Osteoblast (primary cell): ENCODE measurements at regions not wholly inside any gene's neighbourhood (a gene's known extent, or its start where the extent isn't known, plus 50 kb on each side); places are given as distances from the start of the nearest gene placed in this dataset.

Source experiments
- DNase-seq: peaks from one replicate; pipeline ENCODE4 v3.0.0; 2011; ENCODE audit warnings: low spot score, mixed read lengths; ENCODE audit not compliant: insufficient read length; ENCODE audit errors: missing footprints
- H2AFZ ChIP-seq: 2 replicates; pipeline ENCODE4 v1.6.0; 2011; ENCODE audit warnings: mild to moderate bottlenecking, low read length
- H3K27ac ChIP-seq: 2 replicates; pipeline ENCODE4 v1.5.1; 2011; ENCODE audit warnings: mild to moderate bottlenecking, low read depth, low read length, moderate library complexity
- H3K27me3 ChIP-seq: 2 replicates; pipeline ENCODE4 v1.6.0; 2012; ENCODE audit warnings: mild to moderate bottlenecking, control low read depth, inconsistent platforms, low read length, moderate library complexity; ENCODE audit not compliant: insufficient read depth
- H3K36me3 ChIP-seq: 2 replicates; pipeline ENCODE4 v1.5.1; 2011; ENCODE audit warnings: mild to moderate bottlenecking, low read length, control low read depth, moderate library complexity; ENCODE audit not compliant: insufficient read depth
- H3K4me1 ChIP-seq: 2 replicates; pipeline ENCODE4 v1.5.1; 2011; ENCODE audit warnings: mild to moderate bottlenecking, low read length, control low read depth, moderate library complexity; ENCODE audit not compliant: insufficient read depth
- H3K4me2 ChIP-seq: 2 replicates; pipeline ENCODE4 v1.6.0; 2011; ENCODE audit warnings: mild to moderate bottlenecking, low read length; ENCODE audit not compliant: insufficient read depth
- H3K4me3 ChIP-seq: fragments of 200-600 bp; sonication (generic); 3 replicates; pipeline ENCODE4 v1.5.1; 2012; ENCODE audit warnings: mild to moderate bottlenecking, low read length, inconsistent platforms; ENCODE audit not compliant: insufficient read depth
- H3K79me2 ChIP-seq: 2 replicates; pipeline ENCODE4 v1.6.0; 2012; ENCODE audit warnings: mild to moderate bottlenecking, low read length, control low read depth, inconsistent platforms; ENCODE audit not compliant: insufficient read depth
- H3K9me3 ChIP-seq: 2 replicates; pipeline ENCODE4 v1.5.1; 2011; ENCODE audit warnings: low read depth, low read length, control low read depth
- H4K20me1 ChIP-seq: 2 replicates; pipeline ENCODE4 v1.6.0; 2012; ENCODE audit warnings: mild to moderate bottlenecking, low read length, control low read depth; ENCODE audit not compliant: insufficient read depth
- TF ChIP-seq, protein P1 (sequence below): IDR thresholded peaks from 2 replicates; pipeline ENCODE4 v1.5.1; 2011; ENCODE audit warnings: mild to moderate bottlenecking, low read depth, low read length, moderate library complexity; ENCODE audit errors: extremely low read depth

DNA sequence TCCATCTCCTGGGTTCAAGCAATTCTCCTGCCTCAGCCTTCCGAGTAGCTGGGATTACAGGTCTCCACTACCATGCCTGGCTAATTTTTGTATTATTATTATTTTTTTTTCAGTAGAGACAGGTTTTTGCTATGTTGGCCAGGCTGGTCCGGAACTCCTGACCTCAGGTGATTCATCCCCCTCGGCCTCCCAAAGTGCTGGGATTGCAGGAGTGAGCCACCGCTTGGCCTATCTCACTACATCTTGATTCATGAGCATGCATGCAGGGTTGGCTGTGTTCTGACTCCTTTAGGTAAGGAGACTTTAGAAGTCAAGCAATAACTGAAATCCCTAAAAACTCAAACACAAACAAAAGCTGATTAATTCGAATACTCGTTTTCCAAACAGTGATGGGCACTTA, 80.9 kb downstream of the GJA1 start:
- peak overlapping the region; percentile 84 for H3K27ac ChIP-seq
- H3K36me3 ChIP-seq: no peaks in the 10 kb centered on the region
- peaks cover 29% of the 10 kb centered on the region for H3K4me1 ChIP-seq
- no peak overlapping the region for H2AFZ ChIP-seq
- no peak overlapping the region for H3K4me2 ChIP-seq
- TF ChIP-seq, protein P1, sequence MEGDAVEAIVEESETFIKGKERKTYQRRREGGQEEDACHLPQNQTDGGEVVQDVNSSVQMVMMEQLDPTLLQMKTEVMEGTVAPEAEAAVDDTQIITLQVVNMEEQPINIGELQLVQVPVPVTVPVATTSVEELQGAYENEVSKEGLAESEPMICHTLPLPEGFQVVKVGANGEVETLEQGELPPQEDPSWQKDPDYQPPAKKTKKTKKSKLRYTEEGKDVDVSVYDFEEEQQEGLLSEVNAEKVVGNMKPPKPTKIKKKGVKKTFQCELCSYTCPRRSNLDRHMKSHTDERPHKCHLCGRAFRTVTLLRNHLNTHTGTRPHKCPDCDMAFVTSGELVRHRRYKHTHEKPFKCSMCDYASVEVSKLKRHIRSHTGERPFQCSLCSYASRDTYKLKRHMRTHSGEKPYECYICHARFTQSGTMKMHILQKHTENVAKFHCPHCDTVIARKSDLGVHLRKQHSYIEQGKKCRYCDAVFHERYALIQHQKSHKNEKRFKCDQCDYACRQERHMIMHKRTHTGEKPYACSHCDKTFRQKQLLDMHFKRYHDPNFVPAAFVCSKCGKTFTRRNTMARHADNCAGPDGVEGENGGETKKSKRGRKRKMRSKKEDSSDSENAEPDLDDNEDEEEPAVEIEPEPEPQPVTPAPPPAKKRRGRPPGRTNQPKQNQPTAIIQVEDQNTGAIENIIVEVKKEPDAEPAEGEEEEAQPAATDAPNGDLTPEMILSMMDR: no peak
- no peak for DNase-seq
- H3K9me3 ChIP-seq: no peaks in the 10 kb centered on the region
- no peak overlapping the region for H3K4me3 ChIP-seq
- no peaks in the 10 kb centered on the region for H3K27me3 ChIP-seq
- no peaks in the 10 kb centered on the region for H4K20me1 ChIP-seq
- H3K79me2 ChIP-seq: no peaks in the 10 kb centered on the region

- H3K4me3 ChIP-seq: peak overlapping the region; percentile 33
- no peaks in the 10 kb centered on the region for H3K9me3 ChIP-seq
- peaks cover 53% of the 10 kb centered on the region for H3K4me1 ChIP-seq
- H3K79me2 ChIP-seq: no peaks in the 10 kb centered on the region
- no peaks in the 10 kb centered on the region for H4K20me1 ChIP-seq
- H3K27me3 ChIP-seq: no peaks in the 10 kb centered on the region
- H3K4me2 ChIP-seq: peak overlapping the region; percentile 75
- H2AFZ ChIP-seq: peak overlapping the region; percentile 13
- TF ChIP-seq, protein P1: no peak
- DNase-seq: peak; percentile 50
- H3K27ac ChIP-seq: peak overlapping the region; percentile 99
- H3K36me3 ChIP-seq: no peaks in the 10 kb centered on the region
Observed at GRCh38 chr6:121520337-121521163, 85.1 kb downstream of the GJA1 start.

- no peaks in the 10 kb centered on the region for H3K9me3 ChIP-seq
- H3K4me1 ChIP-seq: peaks cover 47% of the 10 kb centered on the region
- TF ChIP-seq, protein P1: no peak
- H3K27ac ChIP-seq: peak overlapping the region; percentile 99
- H3K4me2 ChIP-seq: peak overlapping the region; percentile 75
- no peaks in the 10 kb centered on the region for H4K20me1 ChIP-seq
- no peaks in the 10 kb centered on the region for H3K36me3 ChIP-seq
- H3K79me2 ChIP-seq: no peaks in the 10 kb centered on the region
- no peak overlapping the region for H3K4me3 ChIP-seq
- DNase-seq: no peak
- no peak overlapping the region for H2AFZ ChIP-seq
- H3K27me3 ChIP-seq: no peaks in the 10 kb centered on the region
Observed at GRCh38 chr6:121521164-121521555, 85.7 kb downstream of the GJA1 start.

DNA sequence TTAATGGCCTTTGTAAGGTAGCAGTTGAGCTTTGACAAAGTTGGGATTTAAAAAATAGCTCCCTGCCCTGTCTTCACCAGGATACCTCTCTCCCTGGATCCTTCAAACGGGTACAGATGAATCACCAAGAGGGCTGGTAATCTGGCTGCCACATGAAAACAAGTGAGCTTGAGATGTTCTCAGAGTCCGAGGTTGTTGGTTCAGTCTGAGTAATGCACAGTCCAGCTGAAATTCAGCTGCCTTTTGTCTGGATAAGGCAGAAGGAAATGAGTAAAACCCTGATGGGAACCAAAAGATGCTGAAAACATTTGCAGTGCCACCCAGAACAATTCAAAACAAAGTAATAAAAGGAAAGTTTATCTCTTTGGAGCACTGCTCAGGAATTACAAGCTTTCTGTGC, 86.8 kb downstream of the GJA1 start:
- H3K4me2 ChIP-seq: peak overlapping the region; percentile 75
- peak overlapping the region; percentile 56 for H3K4me3 ChIP-seq
- H3K27me3 ChIP-seq: no peaks in the 10 kb centered on the region
- peaks cover 43% of the 10 kb centered on the region for H3K4me1 ChIP-seq
- TF ChIP-seq, protein P1: no peak
- H2AFZ ChIP-seq: peak overlapping the region; percentile 4
- H3K36me3 ChIP-seq: no peaks in the 10 kb centered on the region
- H3K9me3 ChIP-seq: no peaks in the 10 kb centered on the region
- H3K27ac ChIP-seq: peak overlapping the region; percentile 99
- H3K79me2 ChIP-seq: no peaks in the 10 kb centered on the region
- no peaks in the 10 kb centered on the region for H4K20me1 ChIP-seq
- DNase-seq: no peak
